ENCODE measurements at regions not wholly inside any gene's neighbourhood (a gene's known extent, or its start where the extent isn't known, plus 50 kb on each side); places are given as distances from the start of the nearest gene placed in this dataset.

GRCh38 chr3:77915336-77915735, 875.4 kb downstream of the ROBO2 start:
- DNase-seq (ENCODE audit: low spot score) = no peak
- ATAC-seq (ENCODE audit: low read depth) = no peak
- H3K4me3 ChIP-seq (ENCODE audit: severe bottlenecking) = no peak overlapping the region
- TF ChIP-seq CTCF (IDR thresholded peaks at IDR 0.05; ENCODE audit: poor library complexity, severe bottlenecking) = no peak
- no peaks in the 10 kb centered on the region for H3K36me3 ChIP-seq (ENCODE audit: low read depth)
- no peaks in the 10 kb centered on the region for H3K27me3 ChIP-seq (ENCODE audit: insufficient read depth, poor library complexity, severe bottlenecking)
- H3K27ac ChIP-seq (ENCODE audit: poor library complexity, severe bottlenecking) = no peak overlapping the region
- peaks cover 3% of the 10 kb centered on the region for H3K9me3 ChIP-seq (ENCODE audit: severe bottlenecking)
- no peaks in the 10 kb centered on the region for H3K4me1 ChIP-seq (ENCODE audit: insufficient read depth, poor library complexity, severe bottlenecking)

GRCh38 chr3:77917225-77917624, 877.3 kb downstream of the ROBO2 start:
- Histone ChIP-seq H3K36me3 (ENCODE audit: low read depth) (no peaks in the 10 kb centered on the region), H3K27ac (ENCODE audit: poor library complexity, severe bottlenecking) (no peak overlapping the region), H3K4me1 (ENCODE audit: insufficient read depth, poor library complexity, severe bottlenecking) (no peaks in the 10 kb centered on the region), H3K9me3 (ENCODE audit: severe bottlenecking) (peaks cover 3% of the 10 kb centered on the region), H3K27me3 (ENCODE audit: insufficient read depth, poor library complexity, severe bottlenecking) (no peaks in the 10 kb centered on the region), H3K4me3 (ENCODE audit: severe bottlenecking) (no peak overlapping the region)
- no peak for TF ChIP-seq CTCF (IDR thresholded peaks at IDR 0.05; ENCODE audit: poor library complexity, severe bottlenecking)
- DNase-seq (ENCODE audit: low spot score) = no peak
- ATAC-seq (ENCODE audit: low read depth) = no peak

- H3K27ac ChIP-seq (ENCODE audit: poor library complexity, severe bottlenecking) = no peak overlapping the region
- peaks cover 2% of the 10 kb centered on the region for H3K4me1 ChIP-seq (ENCODE audit: insufficient read depth, poor library complexity, severe bottlenecking)
- peaks cover 3% of the 10 kb centered on the region for H3K9me3 ChIP-seq (ENCODE audit: severe bottlenecking)
- DNase-seq (ENCODE audit: low spot score) = no peak
- no peak for ATAC-seq (ENCODE audit: low read depth)
- no peaks in the 10 kb centered on the region for H3K36me3 ChIP-seq (ENCODE audit: low read depth)
- H3K4me3 ChIP-seq (ENCODE audit: severe bottlenecking) = no peak overlapping the region
- no peaks in the 10 kb centered on the region for H3K27me3 ChIP-seq (ENCODE audit: insufficient read depth, poor library complexity, severe bottlenecking)
- TF ChIP-seq CTCF (IDR thresholded peaks at IDR 0.05; ENCODE audit: poor library complexity, severe bottlenecking) = no peak
Measured at GRCh38 chr3:77919244-77919643, 879.3 kb downstream of the ROBO2 start.

- Histone ChIP-seq H3K4me1 (ENCODE audit: insufficient read depth, poor library complexity, severe bottlenecking) (no peaks in the 10 kb centered on the region), H3K9me3 (ENCODE audit: severe bottlenecking) (no peaks in the 10 kb centered on the region), H3K27me3 (ENCODE audit: insufficient read depth, poor library complexity, severe bottlenecking) (no peaks in the 10 kb centered on the region), H3K27ac (ENCODE audit: poor library complexity, severe bottlenecking) (no peak overlapping the region), H3K36me3 (ENCODE audit: low read depth) (no peaks in the 10 kb centered on the region), H3K4me3 (ENCODE audit: severe bottlenecking) (no peak overlapping the region)
- ATAC-seq (ENCODE audit: low read depth) (no peak), DNase-seq (ENCODE audit: low spot score) (no peak)
- no peak for TF ChIP-seq CTCF (IDR thresholded peaks at IDR 0.05; ENCODE audit: poor library complexity, severe bottlenecking)
Measured at GRCh38 chr3:77931255-77932009, 891.5 kb downstream of the ROBO2 start.

- H3K9me3 ChIP-seq (ENCODE audit: severe bottlenecking) = no peaks in the 10 kb centered on the region
- no peak overlapping the region for H3K27ac ChIP-seq (ENCODE audit: poor library complexity, severe bottlenecking)
- H3K4me3 ChIP-seq (ENCODE audit: severe bottlenecking) = no peak overlapping the region
- no peak for DNase-seq (ENCODE audit: low spot score)
- no peak for TF ChIP-seq CTCF (IDR thresholded peaks at IDR 0.05; ENCODE audit: poor library complexity, severe bottlenecking)
- no peaks in the 10 kb centered on the region for H3K27me3 ChIP-seq (ENCODE audit: insufficient read depth, poor library complexity, severe bottlenecking)
- no peaks in the 10 kb centered on the region for H3K4me1 ChIP-seq (ENCODE audit: insufficient read depth, poor library complexity, severe bottlenecking)
- no peak for ATAC-seq (ENCODE audit: low read depth)
- H3K36me3 ChIP-seq (ENCODE audit: low read depth) = no peaks in the 10 kb centered on the region
Measured at GRCh38 chr3:77932926-77933325, 893.0 kb downstream of the ROBO2 start.
